ENCODE measurements at regions not wholly inside any gene's neighbourhood (a gene's known extent, or its start where the extent isn't known, plus 50 kb on each side); places are given as distances from the start of the nearest gene placed in this dataset.

DNA sequence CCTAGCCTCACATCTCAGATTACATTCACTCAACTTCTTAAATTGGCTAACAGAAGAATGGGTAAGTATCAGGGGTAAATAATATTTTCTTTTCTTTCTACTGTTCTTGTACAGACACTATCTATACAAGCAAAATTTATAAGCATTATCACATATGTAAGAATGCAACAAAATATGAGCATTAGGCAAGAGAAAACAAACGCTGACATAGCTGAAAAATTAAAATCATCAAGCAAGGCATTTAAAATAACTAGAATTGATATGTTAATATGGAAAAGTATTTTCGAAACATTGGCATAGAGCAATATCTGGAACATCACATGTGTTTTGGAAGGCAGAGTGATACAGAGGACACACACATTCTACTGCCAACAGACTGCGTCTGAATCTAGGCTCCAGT lies 1175.3 kb upstream of the LRRN3 start:
- no peak for DNase-seq (ENCODE audit: low spot score)

DNA sequence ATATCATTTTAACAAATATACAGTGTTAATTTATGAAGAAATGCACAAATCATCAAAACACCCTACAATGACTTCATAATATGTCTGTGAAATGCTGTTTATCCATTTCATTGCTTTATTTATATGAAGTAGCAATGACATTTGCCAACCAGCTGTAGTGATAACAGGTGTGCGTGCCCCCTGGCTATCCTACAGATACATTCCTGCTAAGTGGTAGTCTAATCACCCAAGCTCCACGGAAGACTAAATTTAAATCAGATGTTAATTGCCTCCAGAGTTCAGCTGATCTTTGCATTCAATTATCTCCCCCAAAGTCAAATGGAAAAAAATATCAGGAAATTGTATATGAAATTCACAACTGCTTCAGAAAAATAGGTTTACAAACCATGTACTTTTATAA lies 1164.2 kb upstream of the LRRN3 start:
- no peak for DNase-seq (ENCODE audit: low spot score)

DNA sequence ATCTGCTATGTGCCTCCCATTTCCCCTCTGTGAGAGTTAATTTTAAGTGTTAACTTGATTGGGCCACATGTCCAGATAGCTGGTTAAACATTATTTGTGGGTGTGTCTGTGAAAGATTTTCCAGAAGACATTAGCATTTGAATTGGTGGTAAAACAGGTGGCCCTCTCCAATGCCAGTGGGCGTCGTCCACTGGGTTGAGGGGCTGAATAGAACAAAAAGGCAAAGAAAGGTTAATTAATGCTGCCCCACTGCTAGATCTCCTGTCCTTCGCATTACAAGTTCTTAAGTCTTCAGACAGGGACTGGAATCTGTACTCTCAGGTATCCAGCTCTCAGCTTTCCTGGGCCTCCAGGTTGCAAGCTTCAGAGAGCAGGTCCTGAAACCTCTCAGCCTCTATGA lies 1160.9 kb upstream of the LRRN3 start:
- no peak for DNase-seq (ENCODE audit: low spot score)

DNA sequence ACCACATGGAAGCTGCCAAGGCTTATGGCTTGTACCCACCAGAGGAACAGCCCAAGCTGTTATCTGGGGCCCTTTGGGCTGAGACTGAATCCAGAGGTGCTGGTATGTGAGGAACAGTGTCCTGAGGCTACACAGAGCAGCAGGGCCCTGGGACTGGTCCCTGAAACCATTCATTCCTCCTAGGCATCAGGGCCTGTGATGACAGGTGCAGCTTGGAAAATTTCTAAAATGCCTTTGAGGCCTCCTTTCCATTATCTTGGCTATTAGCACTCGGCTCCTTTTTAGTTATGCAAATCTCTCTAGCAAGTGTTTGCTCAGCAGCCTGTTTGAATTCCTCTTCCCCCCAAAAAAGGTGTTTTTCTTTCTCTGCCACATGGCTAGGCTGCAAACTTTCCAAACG lies 1151.7 kb upstream of the LRRN3 start:
- no peak for DNase-seq (ENCODE audit: low spot score)

DNA sequence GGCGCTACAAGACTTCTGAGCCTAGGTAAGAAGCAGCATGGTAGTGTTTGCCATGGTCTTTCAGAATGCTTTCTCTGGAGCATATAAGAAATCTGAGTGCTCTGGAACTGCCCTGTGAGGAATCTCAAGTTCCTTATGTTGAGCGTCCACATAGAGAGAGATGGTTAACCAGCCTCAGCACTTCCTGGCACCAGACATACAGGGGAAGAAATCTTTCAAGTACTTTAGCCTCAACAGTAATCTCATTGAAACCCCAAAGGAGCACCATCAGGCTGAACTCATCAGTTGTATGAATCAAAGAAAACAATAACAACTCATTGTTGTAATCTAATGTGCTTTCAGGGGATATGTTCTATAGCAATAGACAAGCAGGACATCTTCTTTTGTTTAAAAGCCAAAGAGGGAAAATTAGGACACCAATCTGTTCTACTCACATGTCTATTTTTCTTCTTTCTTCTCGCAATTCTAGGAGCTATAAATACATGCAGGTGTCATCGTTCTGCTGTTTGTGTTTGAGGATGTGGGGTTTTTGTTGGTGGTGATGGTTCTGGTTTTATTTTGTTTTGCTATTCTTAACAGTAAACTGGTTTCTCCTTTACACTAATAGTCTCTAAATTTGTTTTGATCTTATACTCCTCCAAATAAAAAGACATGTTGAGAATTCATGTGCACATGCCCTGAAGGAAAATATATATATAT lies 1145.0 kb upstream of the LRRN3 start:
- no peak for DNase-seq (ENCODE audit: low spot score)

DNA sequence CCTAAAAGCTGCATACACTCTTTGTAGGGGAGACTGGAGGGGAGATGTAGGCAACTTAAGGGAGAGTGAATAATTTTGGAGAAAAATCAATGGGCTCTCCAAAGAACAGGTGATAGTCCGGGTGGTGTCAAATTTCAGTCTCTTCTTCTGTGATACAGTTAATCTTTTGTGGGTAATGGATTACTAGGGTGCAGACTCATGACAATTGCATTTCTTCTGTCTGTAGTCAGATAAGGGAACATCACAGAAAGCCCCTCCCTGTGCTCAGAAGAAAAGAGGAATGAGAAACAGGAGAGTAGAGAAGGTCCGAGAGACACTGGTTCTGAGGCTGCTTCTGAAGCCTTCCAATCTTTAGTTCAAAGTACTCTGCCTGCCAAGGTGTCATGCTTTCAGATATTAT lies 1140.7 kb upstream of the LRRN3 start:
- no peak for DNase-seq (ENCODE audit: low spot score)

DNA sequence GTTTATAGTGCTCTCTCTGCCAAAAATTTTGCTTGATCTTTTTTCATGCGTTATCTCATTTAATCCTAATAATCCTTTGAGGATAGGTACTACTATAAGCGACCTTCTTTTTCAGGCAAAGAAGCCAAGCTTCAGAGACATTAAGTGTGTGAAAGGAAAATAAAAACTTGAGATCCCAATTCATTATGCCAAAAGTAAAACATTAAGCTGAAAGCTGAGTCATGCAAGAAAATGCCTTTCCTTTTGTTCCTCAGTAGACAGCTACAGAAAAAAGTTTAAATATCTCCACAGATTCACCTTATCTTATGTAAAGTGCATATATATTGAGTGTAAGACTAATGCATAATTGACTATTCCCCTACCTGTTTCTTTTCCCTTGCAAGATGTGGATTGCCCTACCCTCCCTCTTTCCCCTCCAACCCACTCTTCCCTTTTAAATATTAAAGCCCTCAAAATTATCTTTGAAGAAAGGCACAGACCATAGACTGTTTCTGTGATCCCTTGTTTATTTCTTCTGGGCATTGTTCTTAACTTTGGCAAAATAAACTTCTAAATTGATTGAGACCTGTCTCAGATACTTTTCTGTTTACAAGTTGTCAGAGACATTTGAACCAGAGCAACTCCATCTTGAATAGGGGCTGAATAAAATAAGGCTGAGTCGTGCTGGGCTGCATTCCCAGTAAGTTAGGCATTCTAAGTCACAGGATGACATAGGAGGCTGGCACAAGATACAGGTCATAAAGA lies 1139.9 kb upstream of the LRRN3 start:
- DNase-seq (ENCODE audit: low spot score) = no peak

DNA sequence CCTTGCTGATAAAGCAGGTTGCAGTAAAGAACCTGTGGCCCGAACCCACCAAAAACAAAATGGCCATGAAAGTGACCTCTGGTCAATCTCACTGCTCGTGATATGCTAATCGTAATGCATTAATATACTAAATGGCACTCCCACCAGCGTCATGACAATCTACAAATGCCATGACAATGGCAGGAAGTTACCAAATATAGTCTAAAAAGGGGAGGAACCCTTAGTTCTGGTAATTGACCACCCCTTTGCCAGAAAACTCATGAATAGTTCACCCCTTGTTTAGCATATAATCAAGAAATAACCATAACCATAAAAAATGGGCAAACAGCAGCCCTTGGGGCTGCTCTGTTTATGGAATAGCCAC lies 1139.4 kb upstream of the LRRN3 start:
- no peak for DNase-seq (ENCODE audit: low spot score)

DNA sequence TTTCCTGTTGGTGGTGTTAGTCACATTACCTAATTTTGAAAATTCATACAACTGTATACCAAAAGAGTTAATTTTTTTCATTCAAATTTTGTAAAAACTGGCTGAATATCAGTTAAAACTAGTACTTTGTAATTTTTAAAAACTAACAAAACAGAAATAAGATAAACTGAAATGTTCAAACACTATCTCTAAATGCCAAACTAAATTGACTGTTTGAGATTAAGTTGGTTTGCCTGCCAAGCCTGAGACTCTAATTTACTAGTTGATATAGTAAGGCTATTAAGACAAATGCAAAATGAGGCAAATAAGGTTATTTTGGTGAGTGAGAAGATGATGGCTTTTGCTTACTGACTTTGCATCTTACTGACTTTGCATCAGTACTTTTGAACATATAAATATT lies 1134.9 kb upstream of the LRRN3 start:
- DNase-seq (ENCODE audit: low spot score) = no peak

DNA sequence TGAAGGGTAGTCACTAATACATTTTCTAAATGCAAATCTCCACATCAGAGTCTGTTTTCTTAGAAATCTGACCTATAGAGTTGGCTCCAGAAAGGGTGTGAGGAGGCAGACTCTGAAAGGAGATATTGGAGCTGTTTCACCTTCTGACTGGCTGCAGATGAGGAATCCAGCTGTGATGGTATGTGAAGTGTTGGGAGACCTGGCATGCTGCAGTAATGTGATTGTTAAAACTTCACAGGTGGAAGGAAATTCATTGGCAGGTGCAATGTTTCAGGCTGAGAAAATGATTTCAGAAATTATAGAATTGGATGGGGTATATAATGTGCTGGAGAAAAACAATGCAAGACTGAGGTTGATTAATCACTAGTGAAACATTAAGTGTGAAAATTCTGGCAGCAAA lies 1134.0 kb upstream of the LRRN3 start:
- no peak for DNase-seq (ENCODE audit: low spot score)

DNA sequence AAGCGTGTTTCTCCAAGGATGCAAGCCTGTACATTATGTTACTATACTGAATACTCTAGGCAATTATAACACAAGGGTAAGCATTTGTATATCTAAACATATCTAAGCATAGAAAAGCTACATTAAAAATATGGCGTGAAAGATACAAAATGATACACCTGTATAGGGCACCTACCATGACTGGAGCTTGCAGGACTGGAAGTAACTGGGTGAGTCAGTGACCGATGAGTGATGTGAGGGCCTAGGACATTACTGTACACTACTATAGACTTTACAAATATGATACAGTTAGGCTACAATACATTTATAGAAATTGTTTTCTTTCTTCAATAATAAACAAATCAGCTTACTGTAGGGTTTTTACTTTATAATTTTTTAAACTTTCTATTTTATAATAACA lies 1127.2 kb upstream of the LRRN3 start:
- DNase-seq (ENCODE audit: low spot score) = no peak

DNA sequence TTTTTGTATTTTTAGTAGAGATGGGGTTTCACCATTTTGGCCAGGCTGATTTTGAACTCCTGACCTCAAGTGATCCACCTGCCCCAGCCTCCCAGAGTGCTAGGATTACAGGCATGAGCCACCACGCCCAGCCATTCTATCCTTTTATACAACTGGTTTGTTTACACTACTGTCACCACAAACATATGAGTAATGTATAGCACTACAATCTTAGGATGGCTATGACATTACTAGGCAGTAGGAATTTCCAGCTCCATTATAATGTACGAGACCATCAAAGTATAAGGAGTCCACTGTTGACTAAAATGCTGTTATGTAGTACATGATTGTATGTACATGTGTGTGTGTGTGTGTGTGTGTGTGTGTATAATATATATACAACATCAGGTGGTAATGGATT lies 1126.1 kb upstream of the LRRN3 start:
- peak; percentile 27 for DNase-seq (ENCODE audit: low spot score)

DNA sequence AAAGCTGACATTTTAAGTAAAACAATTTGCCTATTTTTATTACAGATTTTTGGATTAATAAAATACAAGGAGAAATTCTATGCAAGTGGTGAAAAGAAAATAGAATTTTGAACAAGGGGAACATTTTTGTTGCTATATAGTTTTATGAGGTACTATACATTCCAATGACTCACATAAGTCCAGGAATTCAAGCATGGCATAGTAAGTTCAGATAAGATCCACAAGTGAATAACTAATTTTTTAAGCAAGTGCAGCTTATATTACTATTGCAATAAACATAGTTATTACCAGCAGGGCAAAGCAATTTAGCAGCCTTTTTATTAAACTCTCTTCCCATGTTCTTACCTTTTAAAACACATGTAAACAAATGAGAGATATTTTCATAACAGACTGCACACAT lies 1123.5 kb upstream of the LRRN3 start:
- no peak for DNase-seq (ENCODE audit: low spot score)

DNA sequence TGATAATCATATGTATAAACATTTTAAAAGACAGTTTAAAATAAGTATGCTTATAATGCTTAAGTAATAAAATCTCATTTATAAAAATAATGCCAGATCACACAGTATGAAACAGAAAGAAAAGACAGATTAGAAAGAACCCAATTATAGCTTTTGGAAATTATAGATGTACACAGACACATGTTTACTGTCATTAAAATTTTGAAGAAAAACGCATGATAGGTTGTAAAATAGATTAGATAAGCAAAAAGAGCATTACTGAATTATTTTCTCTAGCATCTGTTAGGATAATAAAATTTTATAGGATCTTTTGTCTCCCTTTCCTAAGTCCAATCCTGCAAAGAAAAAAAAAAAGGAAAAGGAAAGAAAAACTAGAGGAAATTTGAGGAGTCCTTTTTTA lies 1107.3 kb upstream of the LRRN3 start:
- DNase-seq (ENCODE audit: low spot score) = no peak

DNA sequence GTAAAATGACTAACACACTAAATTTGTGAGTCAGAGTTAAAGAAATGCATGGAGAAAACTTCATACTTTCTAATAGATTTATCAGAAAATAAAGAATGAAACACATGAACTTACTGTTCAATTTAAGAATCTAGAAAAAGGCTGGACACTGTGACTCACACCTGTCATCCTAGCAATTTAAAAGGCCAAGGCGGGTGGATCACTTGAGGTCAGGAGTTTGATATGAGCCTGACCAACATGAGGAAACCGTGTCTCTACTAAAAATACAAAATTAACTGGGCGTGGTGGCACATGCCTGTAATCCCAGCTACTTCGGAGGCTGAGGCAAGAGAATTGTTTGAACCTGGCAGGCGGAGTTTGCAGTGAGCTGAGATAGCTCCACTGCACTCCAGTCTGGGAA lies 1106.2 kb upstream of the LRRN3 start:
- DNase-seq (ENCODE audit: low spot score) = no peak

DNA sequence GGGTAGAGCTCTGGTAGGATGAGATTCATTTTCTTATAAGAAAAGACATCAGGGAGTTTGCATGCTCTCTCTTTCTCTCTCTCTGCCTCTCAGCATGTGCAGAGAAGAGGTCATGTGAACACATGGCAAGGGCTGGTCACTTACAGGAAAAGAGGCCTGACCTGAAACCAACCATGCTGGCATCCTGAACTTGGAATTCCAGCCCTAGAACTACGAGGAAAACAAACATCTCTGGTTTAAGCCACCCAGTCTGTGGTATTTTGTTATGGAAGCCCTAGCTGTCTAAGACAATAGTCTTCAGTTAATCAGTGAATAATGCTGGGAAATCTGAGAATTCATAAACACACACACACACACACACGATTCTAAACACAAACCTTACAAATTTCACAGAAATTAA lies 1104.2 kb upstream of the LRRN3 start:
- DNase-seq (ENCODE audit: low spot score) = peak; percentile 13

DNA sequence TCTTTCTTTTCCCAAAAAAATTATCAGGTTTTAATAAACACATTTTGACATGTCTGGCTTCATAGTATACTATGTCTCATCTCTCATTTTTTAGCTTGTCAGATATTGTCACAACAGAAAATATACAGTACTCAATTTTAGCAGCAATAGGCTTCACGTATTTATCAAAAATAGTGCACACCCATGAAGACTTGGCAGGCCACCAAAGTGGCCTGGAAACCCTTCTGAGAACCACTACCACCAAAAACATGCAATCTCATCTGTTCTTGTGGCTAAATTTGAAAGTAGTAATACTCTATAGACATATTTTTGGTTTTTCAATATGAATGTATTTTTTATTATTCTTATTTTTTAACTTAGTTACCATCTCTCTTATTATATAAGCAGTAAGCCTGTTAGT lies 1094.5 kb upstream of the LRRN3 start:
- no peak for DNase-seq (ENCODE audit: low spot score)

DNA sequence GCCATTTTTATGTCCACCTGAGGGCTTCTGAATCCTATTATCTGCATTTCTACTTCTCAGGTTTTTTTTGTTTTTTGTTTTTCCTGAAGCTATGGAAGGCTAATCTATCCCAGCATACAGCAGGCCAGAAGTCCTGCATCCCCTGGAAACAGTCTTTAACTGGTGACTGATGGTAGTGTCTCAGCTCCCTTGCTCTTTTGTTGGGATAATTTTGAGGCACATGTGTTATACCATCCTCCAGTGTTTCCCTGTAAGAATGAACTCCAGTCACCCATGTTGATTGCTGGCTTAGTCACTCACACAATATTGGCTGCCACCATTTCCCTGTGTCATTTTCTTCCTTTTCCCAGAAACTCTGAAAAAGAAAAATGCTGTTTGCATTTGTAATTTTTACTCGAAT lies 1094.0 kb upstream of the LRRN3 start:
- DNase-seq (ENCODE audit: low spot score) = no peak

DNA sequence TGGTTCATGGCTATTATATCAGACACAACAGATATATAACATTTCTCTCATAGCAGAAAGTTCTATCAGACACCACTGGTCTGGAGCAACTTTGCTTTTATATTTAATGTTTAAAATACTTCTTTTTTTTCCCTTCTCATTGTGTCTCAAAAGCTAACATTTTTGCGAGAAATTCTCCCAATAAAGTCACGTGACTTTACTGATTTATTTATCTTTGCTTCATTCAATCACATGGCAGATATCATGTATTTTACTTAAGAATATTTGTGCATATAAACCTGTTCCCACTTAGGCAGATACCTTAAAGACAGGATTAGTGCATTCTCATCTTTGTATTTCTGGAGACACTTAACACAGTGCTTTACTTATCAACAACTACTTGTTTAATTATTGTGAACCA lies 1093.1 kb upstream of the LRRN3 start:
- DNase-seq (ENCODE audit: low spot score) = no peak

DNA sequence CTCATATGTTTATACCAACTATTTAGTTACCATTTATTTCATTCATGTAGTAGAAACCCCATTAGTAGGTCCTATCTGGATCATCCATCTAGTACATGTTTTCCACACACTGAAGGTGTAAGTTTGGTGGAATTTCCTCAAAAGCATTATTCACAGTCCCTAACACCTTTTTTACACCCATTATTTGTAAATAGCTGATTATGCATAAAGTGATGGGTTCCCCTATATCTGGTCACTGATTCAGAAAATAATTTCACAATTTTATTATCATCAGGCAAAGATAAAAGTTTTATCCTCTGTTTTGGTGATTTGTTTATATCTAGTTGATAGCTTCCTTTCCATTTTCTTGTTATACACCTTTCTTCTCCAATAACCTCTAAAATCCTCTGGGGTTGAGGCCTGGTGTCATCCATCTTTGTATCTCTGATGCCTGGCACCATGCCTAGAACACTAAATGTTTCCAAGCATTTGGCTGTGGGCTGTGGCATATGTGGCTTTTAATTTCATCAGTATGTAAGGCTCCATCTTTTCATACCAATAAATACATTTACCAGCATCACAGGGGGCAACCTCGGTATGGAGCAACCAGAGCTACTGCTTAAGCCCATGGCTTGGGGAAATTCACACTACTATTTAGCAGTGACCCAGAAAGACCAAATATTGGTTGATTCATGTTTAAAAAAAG lies 1089.5 kb upstream of the LRRN3 start:
- no peak for DNase-seq (ENCODE audit: low spot score)

DNA sequence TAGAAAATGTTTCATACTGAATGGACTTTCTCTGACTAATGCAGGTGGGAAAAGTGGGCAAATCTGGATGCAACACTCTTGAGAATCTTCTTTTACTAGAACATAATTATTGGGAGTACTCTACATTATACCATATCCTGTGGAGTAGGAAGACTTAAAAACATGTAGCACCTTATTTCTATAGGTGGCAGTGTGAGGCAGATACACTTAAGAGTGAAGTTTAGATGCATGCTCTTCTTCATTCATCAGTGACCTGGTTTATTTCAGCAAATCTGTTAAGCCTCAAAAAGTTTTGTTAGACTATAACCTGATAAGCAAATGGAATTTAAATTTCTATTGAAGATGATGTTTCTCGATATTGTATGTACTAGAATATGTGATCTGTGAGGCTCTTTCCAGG lies 1087.1 kb upstream of the LRRN3 start:
- DNase-seq (ENCODE audit: low spot score) = no peak

DNA sequence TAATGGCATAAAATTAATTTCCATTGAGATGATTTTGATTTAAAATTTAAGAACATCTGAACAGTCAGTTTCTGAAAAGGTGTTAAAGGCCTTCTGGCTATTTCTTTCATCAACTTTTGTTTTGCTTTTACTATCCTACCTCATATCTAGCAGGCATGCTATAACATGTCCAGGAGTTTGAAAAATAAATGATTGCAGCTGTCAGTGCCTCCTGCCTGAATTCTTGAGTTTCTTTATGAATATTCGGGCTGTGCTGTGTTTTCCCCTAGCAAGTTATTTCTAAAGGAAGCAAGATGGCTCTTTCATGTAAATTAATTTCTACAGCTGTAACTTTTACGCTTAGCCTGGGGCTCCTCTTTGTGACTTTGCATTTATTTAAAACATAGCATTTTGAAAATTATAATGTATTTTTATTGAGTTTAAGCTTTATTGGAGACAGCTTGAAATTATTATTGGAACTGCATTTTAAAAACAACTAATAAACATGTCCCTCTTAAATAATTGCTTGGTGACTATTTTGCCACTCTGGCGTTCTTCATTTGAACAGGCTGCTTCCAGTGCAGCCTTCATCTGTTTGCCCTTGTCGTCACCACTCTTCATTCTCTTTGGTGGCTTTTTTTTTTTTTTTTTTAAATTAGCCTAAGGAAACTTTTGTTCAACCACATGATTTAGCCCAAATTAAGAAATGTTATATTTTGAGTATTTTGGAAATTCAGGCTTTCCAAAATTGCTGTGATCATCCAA lies 1083.4 kb upstream of the LRRN3 start:
- no peak for DNase-seq (ENCODE audit: low spot score)

DNA sequence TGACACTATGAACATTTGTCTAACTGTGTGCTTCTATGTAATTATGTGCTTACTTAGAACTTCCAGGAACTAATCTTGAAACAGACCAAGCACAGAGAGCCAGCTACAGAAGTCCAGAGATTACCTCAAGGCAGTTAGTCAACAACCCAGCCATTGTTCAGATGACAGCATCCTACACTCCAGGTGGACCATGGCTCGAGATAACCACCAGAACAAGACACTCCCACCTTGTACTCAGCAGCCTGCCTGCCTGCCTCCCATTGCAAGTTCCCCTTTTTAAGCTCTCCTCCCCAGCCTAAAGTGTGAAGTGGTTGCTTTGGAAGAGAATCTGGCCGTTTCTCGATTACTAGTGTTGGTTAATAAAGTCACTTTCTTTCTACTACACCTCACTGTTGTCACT lies 1080.6 kb upstream of the LRRN3 start:
- no peak for DNase-seq (ENCODE audit: low spot score)

All from H4 (cell line).